GM10248 (cell line): ENCODE measurements at regions not wholly inside any gene's neighbourhood (a gene's known extent, or its start where the extent isn't known, plus 50 kb on each side); places are given as distances from the start of the nearest gene placed in this dataset.

ENCODE experiments used
- CTCF ChIA-PET: fragments of 300-600 bp; sonication (Branson Sonifier 250); formaldehyde crosslinking; extraction: SDS; loops from one replicate; lab custom pipeline; 2021; ENCODE audit warnings: antibody characterized with exemption; lab: Yijun Ruan, JAX
- POLR2A ChIA-PET: fragments of 350-650 bp; sonication (Branson Sonifier 250); formaldehyde crosslinking; extraction: SDS; loops from one replicate; lab custom pipeline; 2020; ENCODE audit warnings: antibody characterized with exemption; lab: Yijun Ruan, JAX
- DNase-seq: peaks from one replicate; pipeline ENCODE4 v3.0.0; 2012; ENCODE audit errors: extremely low spot score
- TF ChIP-seq, protein P1 (sequence below): IDR thresholded peaks from 2 replicates; pipeline ENCODE4 v1.5.1; 2012; ENCODE audit warnings: mild to moderate bottlenecking, low read depth; ENCODE audit errors: extremely low read depth, missing control alignments, control extremely low read depth

DNA sequence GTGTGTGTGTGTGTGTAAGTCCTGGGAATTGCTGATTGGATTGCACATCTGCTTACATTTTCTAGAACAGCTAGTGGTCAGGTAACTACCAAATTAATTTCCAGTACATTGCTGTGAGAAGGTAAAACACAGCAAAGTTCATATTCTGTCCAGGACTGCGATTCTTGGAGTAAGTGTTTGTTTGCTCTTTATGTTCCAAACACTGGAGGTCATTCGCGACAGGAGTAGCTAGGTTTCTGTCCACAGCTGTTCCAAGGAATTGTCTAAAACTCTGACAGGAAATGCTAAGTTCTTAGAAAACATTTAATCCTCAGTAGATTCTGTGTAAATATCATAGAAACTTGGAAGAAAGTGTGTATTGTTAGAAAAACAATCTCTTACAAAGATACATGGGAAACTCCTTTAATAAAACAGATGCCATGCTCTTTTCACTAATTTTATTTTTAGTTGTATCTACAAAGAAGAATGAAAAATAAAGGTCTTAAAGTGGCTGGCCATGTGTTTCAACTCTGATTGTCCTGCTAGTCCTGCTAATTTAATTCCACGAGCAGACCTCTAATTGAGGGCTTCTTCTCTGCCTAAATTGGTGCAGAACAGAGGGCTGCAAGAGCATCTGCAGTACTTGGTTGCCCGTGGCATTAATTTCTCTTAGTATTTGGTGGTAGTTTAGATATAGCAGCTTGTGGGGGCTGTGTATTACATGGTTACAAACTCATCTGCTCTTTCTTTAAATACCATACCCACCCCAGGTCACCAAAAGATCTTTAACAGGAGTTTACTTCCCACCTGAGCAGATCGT, 464.5 kb downstream of the RASEF start:
- ChIA-PET CTCF (interaction anchor here (0.9 to 2.2 kb wide), 4 partner anchors 8 to 22 kb away, joined by 3 to 6 read pairs (median 4); no protein-coding TSS in a partner anchor), POLR2A (no interaction called here)
- DNase-seq: no peak
- TF ChIP-seq, protein P1, sequence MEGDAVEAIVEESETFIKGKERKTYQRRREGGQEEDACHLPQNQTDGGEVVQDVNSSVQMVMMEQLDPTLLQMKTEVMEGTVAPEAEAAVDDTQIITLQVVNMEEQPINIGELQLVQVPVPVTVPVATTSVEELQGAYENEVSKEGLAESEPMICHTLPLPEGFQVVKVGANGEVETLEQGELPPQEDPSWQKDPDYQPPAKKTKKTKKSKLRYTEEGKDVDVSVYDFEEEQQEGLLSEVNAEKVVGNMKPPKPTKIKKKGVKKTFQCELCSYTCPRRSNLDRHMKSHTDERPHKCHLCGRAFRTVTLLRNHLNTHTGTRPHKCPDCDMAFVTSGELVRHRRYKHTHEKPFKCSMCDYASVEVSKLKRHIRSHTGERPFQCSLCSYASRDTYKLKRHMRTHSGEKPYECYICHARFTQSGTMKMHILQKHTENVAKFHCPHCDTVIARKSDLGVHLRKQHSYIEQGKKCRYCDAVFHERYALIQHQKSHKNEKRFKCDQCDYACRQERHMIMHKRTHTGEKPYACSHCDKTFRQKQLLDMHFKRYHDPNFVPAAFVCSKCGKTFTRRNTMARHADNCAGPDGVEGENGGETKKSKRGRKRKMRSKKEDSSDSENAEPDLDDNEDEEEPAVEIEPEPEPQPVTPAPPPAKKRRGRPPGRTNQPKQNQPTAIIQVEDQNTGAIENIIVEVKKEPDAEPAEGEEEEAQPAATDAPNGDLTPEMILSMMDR: no peak

DNA sequence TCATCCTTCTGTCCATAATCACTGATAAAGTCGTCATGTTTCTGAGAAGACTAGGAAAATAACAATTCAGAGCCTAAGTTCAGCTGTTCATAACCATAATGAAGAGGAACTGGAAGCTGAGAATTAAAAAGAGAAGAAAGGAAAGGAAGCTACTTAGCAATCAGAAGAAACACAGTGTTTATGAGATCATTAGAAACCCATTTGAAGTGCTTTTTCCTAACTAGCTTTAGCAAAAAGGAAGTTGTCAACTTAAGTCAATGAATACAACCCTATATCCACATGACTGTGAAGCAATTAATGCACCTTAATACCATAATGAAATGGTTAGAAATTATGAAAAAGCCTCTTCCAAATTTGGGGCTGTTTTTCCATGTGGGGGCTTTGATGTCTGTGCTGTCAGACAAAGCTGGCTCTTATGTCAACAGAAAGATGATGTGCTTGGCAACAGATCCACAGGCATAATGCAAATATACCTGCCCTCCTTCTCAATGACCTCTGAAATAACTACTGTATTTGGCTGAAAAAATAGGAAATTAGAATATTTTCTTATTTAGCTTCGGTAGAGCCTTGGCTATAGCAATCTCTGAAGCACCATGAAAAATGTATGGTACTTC, 463.5 kb downstream of the RASEF start:
- CTCF ChIA-PET: interaction anchor here (1.0 to 2.2 kb wide), 3 partner anchors 8 to 21 kb away, joined by 3 to 6 read pairs (median 4); no protein-coding TSS in a partner anchor
- TF ChIP-seq, protein P1: no peak
- POLR2A ChIA-PET: no interaction called here
- no peak for DNase-seq

DNA sequence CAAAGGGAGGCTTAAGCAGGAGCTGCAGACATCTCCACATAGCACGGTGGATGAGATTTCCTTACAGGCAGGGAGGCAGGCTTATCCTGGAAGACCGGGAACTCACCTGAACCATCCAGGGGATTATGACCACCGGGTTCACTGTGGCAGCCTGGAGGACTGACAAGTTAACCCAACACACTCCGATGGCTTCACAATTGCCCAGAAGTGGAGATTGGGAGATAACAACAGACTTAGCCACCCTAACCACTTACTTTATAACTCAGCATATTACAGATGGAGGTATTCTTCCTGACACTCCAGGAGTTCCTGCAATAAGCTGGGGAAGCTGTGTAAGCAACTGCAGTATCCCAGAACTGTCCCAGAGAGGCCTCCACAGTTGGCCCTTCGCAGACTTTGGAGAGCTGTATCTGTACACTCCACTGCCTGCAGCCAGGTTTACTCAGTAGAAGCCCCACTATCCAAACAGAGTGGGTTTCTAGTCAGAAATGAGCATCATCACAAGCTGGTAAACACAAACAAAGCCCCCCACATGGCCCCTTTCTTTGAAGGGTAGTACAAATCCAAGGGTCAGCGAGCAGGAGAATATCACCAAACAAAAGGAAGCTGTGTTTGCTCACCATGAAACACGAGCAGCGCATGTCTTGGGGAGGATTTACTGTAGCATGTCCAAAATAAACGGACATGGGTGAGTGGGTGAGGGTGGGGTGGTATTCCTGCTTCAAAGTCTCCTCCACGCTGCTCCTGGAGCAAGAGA, 462.2 kb downstream of the RASEF start:
- DNase-seq: no peak
- POLR2A ChIA-PET: no interaction called here
- CTCF ChIA-PET: no interaction called here
- TF ChIP-seq, protein P1: no peak

DNA sequence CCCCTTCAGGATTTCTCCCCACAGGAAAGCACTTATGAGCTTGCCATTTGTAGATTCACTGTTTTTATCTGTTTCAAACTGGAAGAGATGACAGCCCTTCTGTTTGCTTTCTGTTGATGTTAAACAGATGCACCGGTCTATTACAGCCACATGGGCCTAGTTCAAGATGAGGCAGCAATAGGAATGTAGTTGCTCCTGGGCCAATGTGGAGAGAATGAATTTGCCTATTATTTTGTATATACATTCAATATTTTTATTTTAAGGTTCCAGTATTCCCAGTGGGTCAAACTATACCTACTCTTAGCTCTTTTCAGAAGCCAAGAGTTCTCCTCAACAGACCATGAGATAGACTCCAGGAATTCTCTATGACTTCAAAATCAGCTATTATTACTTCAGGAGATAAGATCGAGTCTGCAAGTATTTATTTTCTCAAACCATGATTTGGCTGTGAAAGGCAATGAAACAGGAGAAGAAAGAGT, 461.6 kb downstream of the RASEF start:
- CTCF ChIA-PET: no interaction called here
- POLR2A ChIA-PET: no interaction called here
- TF ChIP-seq, protein P1: no peak
- no peak for DNase-seq

DNA sequence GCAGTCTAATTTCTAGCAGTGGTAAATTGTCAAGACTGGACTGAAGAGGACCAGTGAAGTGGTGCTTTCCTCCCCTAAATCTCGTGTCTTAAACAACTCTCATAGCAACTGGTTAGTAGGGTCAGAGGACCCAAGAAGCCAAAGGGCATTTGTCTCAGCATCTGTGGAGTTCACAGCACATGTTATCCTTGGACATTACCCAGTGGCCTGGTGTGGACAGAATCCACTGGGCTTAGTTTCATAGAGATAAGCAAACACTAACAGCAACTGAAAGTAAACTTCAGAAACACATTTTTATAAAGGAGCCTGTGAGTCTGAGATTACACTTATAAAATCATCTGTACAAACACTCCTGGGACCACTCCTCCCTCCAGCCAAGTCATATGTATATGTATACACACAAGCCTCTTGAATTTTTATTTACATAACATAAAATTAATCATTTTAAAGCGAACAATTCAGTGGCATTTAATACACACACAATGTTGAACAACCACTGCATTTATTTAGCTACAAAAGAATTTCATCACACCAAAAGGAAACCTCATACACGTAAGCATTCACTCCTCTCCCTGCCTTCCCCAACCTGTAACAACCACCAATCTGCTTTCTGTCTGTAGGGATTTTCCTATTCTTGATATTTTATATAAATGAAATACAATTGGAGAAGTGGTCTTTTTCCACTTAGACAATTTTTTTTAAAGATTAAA, 457.8 kb downstream of the RASEF start:
- CTCF ChIA-PET: interaction anchor here (1.4 to 2.0 kb wide), 4 partner anchors 12 to 72 kb away, joined by 3 to 7 read pairs (median 5); no protein-coding TSS in a partner anchor
- POLR2A ChIA-PET: no interaction called here
- TF ChIP-seq, protein P1: no peak
- DNase-seq: no peak

DNA sequence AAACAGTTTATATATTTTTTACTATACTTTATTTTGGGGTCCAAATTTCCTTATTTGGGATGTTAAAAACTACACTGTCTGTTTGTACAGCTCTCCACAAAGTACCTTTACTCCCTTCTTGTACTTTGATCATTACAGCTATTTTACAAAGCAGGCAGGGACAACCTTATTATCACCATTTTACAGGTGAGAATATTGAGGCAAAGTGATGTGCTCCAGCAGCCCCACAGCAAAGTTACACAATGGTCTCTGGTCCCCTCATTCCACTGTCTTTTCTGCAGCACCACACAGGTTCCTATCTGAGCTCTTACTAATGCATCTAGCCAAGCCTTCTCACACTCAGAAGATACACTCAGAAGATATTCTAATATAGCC, 457.3 kb downstream of the RASEF start:
- ChIA-PET POLR2A (no interaction called here), CTCF (interaction anchor here (0.8 to 2.0 kb wide), 6 partner anchors 8 to 141 kb away, joined by 3 to 7 read pairs (median 4); no protein-coding TSS in a partner anchor)
- DNase-seq: no peak
- TF ChIP-seq, protein P1: no peak
